ENCODE measurements at regions not wholly inside any gene's neighbourhood (a gene's known extent, or its start where the extent isn't known, plus 50 kb on each side); places are given as distances from the start of the nearest gene placed in this dataset.
"Not testable (repeated sequence)": the region's sequence is repeated elsewhere in the genome, so short reads cannot be mapped to it uniquely, and the experiment has no call there.

GRCh38 chr12:127923501-127923900, 343.5 kb upstream of the TMEM132C start:
- no peak for DNase-seq (ENCODE audit: low read depth in 2 of 2)

GRCh38 chr12:127925971-127926370, 341.0 kb upstream of the TMEM132C start:
- DNase-seq (ENCODE audit: low read depth in 2 of 2) = no peak

GRCh38 chr12:127928178-127928577, 338.8 kb upstream of the TMEM132C start:
- no peak for DNase-seq (ENCODE audit: low read depth in 2 of 2)

GRCh38 chr12:127928615-127929571, 338.1 kb upstream of the TMEM132C start:
- DNase-seq (ENCODE audit: low read depth in 2 of 2) = no peak

GRCh38 chr12:127930122-127930521, 336.8 kb upstream of the TMEM132C start:
- no peak for DNase-seq (ENCODE audit: low read depth in 2 of 2)

- DNase-seq (ENCODE audit: low read depth in 2 of 2) = no peak
Measured at GRCh38 chr12:127934409-127934808, 332.6 kb upstream of the TMEM132C start.

GRCh38 chr12:127936463-127936862, 330.5 kb upstream of the TMEM132C start:
- no peak for DNase-seq (ENCODE audit: low read depth in 2 of 2)

- no peak for DNase-seq (ENCODE audit: low read depth in 2 of 2)
Measured at GRCh38 chr12:127941332-127941731, 325.6 kb upstream of the TMEM132C start.

GRCh38 chr12:127942981-127943380, 324.0 kb upstream of the TMEM132C start:
- DNase-seq (ENCODE audit: low read depth in 2 of 2) = no peak

- DNase-seq (ENCODE audit: low read depth in 2 of 2) = no peak
Measured at GRCh38 chr12:127943481-127944210, 323.3 kb upstream of the TMEM132C start.

- no peak for DNase-seq (ENCODE audit: low read depth in 2 of 2)
Measured at GRCh38 chr12:127944211-127944899, 322.6 kb upstream of the TMEM132C start.

GRCh38 chr12:127957001-127957660, 309.8 kb upstream of the TMEM132C start:
- DNase-seq (ENCODE audit: low read depth in 2 of 2) = no peak

- DNase-seq (ENCODE audit: low read depth in 2 of 2) = no peak
Measured at GRCh38 chr12:127962303-127962702, 304.7 kb upstream of the TMEM132C start.

GRCh38 chr12:127963933-127964332, 303.0 kb upstream of the TMEM132C start:
- DNase-seq (ENCODE audit: low read depth in 2 of 2) = no peak

GRCh38 chr12:127964717-127965116, 302.3 kb upstream of the TMEM132C start:
- DNase-seq (ENCODE audit: low read depth in 2 of 2) = no peak

GRCh38 chr12:127966331-127966730, 300.6 kb upstream of the TMEM132C start:
- no peak for DNase-seq (ENCODE audit: low read depth in 2 of 2)

GRCh38 chr12:127970491-127970890, 296.5 kb upstream of the TMEM132C start:
- no peak for DNase-seq (ENCODE audit: low read depth in 2 of 2)

GRCh38 chr12:127980585-127980984, 286.4 kb upstream of the TMEM132C start:
- no peak for DNase-seq (ENCODE audit: low read depth in 2 of 2)

- no peak for DNase-seq (ENCODE audit: low read depth in 2 of 2)
Measured at GRCh38 chr12:127981875-127982274, 285.1 kb upstream of the TMEM132C start.

- DNase-seq (ENCODE audit: low read depth in 2 of 2) = not testable (repeated sequence)
Measured at GRCh38 chr12:127983213-127983791, 283.7 kb upstream of the TMEM132C start.

- no peak for DNase-seq (ENCODE audit: low read depth in 2 of 2)
Measured at GRCh38 chr12:127984386-127985055, 282.4 kb upstream of the TMEM132C start.
